Fibroblast of peridontal ligament (primary cell): ENCODE measurements at regions not wholly inside any gene's neighbourhood (a gene's known extent, or its start where the extent isn't known, plus 50 kb on each side); places are given as distances from the start of the nearest gene placed in this dataset.

Experiments
- DNase-seq: peaks from one replicate; pipeline ENCODE4 v3.0.0-alpha.2; 2010; ENCODE audit errors: extremely low read depth

GRCh38 chr6:164109770-164110140, 695.2 kb downstream of the QKI start:
- DNase-seq: no peak

- no peak for DNase-seq
Measured at GRCh38 chr6:164108869-164109769, 694.6 kb downstream of the QKI start.

- DNase-seq: no peak
Measured at GRCh38 chr6:164108092-164108491, 693.6 kb downstream of the QKI start.

GRCh38 chr6:164107297-164107995, 692.9 kb downstream of the QKI start:
- DNase-seq: no peak

- no peak for DNase-seq
Measured at GRCh38 chr6:164106345-164106769, 691.8 kb downstream of the QKI start.

GRCh38 chr6:164105705-164106104, 691.2 kb downstream of the QKI start:
- no peak for DNase-seq

- no peak for DNase-seq
Measured at GRCh38 chr6:164104432-164104831, 689.9 kb downstream of the QKI start.

- DNase-seq: no peak
Measured at GRCh38 chr6:164102693-164103092, 688.2 kb downstream of the QKI start.

GRCh38 chr6:164101859-164102258, 687.3 kb downstream of the QKI start:
- DNase-seq: no peak

GRCh38 chr6:164099269-164099865, 684.8 kb downstream of the QKI start:
- no peak for DNase-seq

- no peak for DNase-seq
Measured at GRCh38 chr6:164098857-164099267, 684.3 kb downstream of the QKI start.

GRCh38 chr6:164097551-164098398, 683.3 kb downstream of the QKI start:
- no peak for DNase-seq

GRCh38 chr6:164097056-164097455, 682.5 kb downstream of the QKI start:
- DNase-seq: no peak

GRCh38 chr6:164095056-164095455, 680.5 kb downstream of the QKI start:
- no peak for DNase-seq

GRCh38 chr6:164087870-164088269, 673.4 kb downstream of the QKI start:
- no peak for DNase-seq

GRCh38 chr6:164087211-164087610, 672.7 kb downstream of the QKI start:
- DNase-seq: no peak

- no peak for DNase-seq
Measured at GRCh38 chr6:164086076-164086887, 671.8 kb downstream of the QKI start.

GRCh38 chr6:164085091-164086075, 670.9 kb downstream of the QKI start:
- DNase-seq: no peak

GRCh38 chr6:164079275-164079600, 664.7 kb downstream of the QKI start:
- DNase-seq: no peak
